ENCODE measurements at regions not wholly inside any gene's neighbourhood (a gene's known extent, or its start where the extent isn't known, plus 50 kb on each side); places are given as distances from the start of the nearest gene placed in this dataset.

DNA sequence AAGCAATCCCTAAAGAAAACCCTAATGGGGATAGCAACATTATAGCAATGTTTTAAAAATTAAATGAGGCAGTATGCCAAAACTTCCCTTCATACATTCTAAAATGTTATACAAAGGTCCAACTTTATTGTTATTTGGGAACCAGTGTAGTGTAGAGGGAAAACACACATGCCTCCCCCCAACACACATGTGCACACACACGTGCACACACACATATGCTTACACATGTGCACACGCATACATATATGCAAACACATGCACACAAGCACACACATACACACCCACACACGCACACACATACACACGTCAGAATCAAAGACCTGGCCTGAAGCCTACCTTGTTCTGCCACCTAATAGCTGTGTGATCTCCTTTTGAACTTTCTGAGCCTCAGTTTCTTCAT, 83.3 kb downstream of the SCN11A start:
- DNase-seq (ENCODE audit: extremely low spot score in 2 of 2): peak in 1 of 2 donors; percentile 18
- H3K27me3 ChIP-seq: no peaks in the 10 kb centered on the region
- no peaks in the 10 kb centered on the region for H3K36me3 ChIP-seq
- peaks cover 8% of the 10 kb centered on the region for H3K4me1 ChIP-seq
- H3K27ac ChIP-seq: no peak overlapping the region
- TF ChIP-seq POLR2AphosphoS5 (IDR thresholded peaks at IDR 0.05; ENCODE audit: insufficient read depth in 1 of 2, low read depth in 1 of 2): no peak
- intact Hi-C loops (cut with DNase I): no loop called here
- H3K4me3 ChIP-seq: no peak overlapping the region
- no peaks in the 10 kb centered on the region for H3K9me3 ChIP-seq

- TF ChIP-seq POLR2AphosphoS5 (IDR thresholded peaks at IDR 0.05; ENCODE audit: insufficient read depth in 1 of 2, low read depth in 1 of 2): no peak
- no peak for TF ChIP-seq CTCF (IDR thresholded peaks at IDR 0.05)
- TF ChIP-seq POLR2A (IDR thresholded peaks at IDR 0.05): no peak
- Histone ChIP-seq H3K27ac (no peak overlapping the region), H3K27me3 (no peaks in the 10 kb centered on the region), H3K36me3 (no peaks in the 10 kb centered on the region), H3K4me1 (peaks cover 8% of the 10 kb centered on the region), H3K9me3 (no peaks in the 10 kb centered on the region), H3K4me3 (no peak overlapping the region)
- intact Hi-C loops (cut with DNase I): no loop called here
- DNase-seq (ENCODE audit: extremely low spot score in 2 of 2): no peak
Observed at GRCh38 chr3:38967693-38967989, 84.1 kb downstream of the SCN11A start.

DNA sequence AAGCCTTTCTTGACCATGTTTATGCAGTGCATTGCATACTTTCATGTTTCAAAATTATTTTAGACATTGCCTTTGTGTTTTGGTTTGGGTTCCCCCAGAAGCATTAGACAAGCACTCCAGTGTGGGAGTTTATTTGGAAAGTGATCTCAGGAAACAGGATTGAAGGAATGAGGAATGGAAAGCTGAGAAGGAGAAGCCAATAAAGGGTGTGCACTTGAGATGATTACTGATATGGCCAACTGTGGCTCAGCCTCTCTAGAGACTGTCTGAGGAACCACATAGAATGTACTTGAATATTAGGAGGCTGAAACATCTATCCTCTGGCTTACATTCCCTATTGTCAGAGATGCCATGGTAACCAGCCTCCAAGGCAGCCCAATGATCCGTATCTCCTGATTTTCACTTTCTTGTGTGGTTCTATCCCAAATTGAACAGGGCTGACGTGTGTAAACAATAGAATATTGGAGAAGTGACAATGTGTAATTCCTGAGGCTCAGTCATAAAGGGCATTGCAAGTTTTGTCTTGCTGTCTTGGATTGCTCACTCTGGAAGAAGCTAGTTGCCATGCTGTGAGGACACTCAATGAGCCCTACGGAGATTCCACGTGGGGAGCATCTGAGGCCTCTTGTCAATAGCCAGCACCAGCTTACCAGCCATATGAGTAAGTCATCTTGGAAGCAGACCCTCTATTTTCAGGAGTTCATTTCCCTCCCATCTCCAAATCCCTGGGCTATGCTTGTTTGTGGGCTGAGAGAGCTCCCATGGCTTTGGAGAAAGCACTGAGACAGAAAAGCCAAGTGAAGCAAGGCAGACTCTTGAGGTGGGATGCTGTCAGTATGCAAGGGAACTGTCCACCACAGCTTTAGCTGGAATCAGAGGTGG, 84.7 kb downstream of the SCN11A start:
- Histone ChIP-seq H3K4me3 (no peak overlapping the region), H3K27ac (no peak overlapping the region), H3K36me3 (no peaks in the 10 kb centered on the region), H3K9me3 (no peaks in the 10 kb centered on the region), H3K27me3 (no peaks in the 10 kb centered on the region), H3K4me1 (peaks cover 8% of the 10 kb centered on the region)
- DNase-seq (ENCODE audit: extremely low spot score in 2 of 2): peak in 1 of 2 donors; percentile 52
- intact Hi-C loops (cut with DNase I): no loop called here
- no peak for TF ChIP-seq POLR2A (IDR thresholded peaks at IDR 0.05)
- no peak for TF ChIP-seq POLR2AphosphoS5 (IDR thresholded peaks at IDR 0.05; ENCODE audit: insufficient read depth in 1 of 2, low read depth in 1 of 2)
- TF ChIP-seq CTCF (IDR thresholded peaks at IDR 0.05): no peak

DNA sequence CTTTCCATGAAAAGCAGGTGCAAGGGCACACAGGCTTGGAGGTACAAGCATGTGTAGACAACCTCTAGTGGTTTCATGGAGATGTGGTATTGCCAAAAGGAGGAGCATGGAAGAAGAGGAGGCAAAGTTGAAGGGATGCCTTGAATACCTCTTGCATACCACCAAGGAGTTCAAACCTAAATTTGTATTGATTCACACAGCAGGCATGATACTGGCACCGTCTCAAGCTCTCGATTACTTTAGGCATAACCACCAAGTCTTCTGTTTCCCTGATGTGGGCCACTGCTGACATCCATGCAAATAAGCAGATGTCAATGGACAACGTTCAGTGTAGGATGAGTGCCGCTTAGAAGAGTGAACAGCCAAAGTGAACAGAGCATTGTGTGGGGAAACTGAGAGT, 87.1 kb downstream of the SCN11A start:
- no peak for DNase-seq (ENCODE audit: extremely low spot score in 2 of 2)

DNA sequence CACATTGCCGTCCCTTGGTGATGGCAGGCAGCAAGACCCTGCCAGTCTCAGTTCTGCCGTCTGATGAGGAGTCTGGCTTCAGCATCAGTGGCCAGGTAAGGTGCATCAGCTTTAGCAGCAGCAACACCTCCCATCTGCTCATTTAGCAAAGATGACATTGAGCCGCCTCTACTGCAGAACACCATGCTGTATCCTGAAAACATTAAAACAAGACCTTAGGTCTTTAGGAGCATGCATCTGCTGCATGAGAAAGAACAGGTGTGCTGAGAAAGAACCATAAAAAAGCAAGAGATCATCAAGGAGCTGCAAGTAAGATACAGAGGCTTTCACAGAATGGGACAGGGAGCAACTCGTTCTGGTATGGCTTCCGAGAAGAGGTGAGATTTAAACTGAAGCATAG, 87.5 kb downstream of the SCN11A start:
- H3K27me3 ChIP-seq: no peaks in the 10 kb centered on the region
- no peaks in the 10 kb centered on the region for H3K36me3 ChIP-seq
- no peak for DNase-seq (ENCODE audit: extremely low spot score in 2 of 2)
- H3K4me3 ChIP-seq: no peak overlapping the region
- H3K9me3 ChIP-seq: no peaks in the 10 kb centered on the region
- intact Hi-C loops (cut with DNase I): no loop called here
- H3K27ac ChIP-seq: no peak overlapping the region
- peaks cover 5% of the 10 kb centered on the region for H3K4me1 ChIP-seq
- TF ChIP-seq POLR2AphosphoS5 (IDR thresholded peaks at IDR 0.05; ENCODE audit: insufficient read depth in 1 of 2, low read depth in 1 of 2): no peak
- no peak for TF ChIP-seq POLR2A (IDR thresholded peaks at IDR 0.05)
- TF ChIP-seq CTCF (IDR thresholded peaks at IDR 0.05): no peak

More for the DNA sequence above, 87.1 kb downstream of the SCN11A start:
- Histone ChIP-seq H3K4me3 (no peak overlapping the region), H3K36me3 (no peaks in the 10 kb centered on the region), H3K4me1 (peaks cover 8% of the 10 kb centered on the region), H3K27ac (no peak overlapping the region), H3K9me3 (no peaks in the 10 kb centered on the region), H3K27me3 (no peaks in the 10 kb centered on the region)
- intact Hi-C loops (cut with DNase I): no loop called here
- TF ChIP-seq POLR2AphosphoS5 (IDR thresholded peaks at IDR 0.05; ENCODE audit: insufficient read depth in 1 of 2, low read depth in 1 of 2): no peak
- TF ChIP-seq CTCF (IDR thresholded peaks at IDR 0.05): no peak
- TF ChIP-seq POLR2A (IDR thresholded peaks at IDR 0.05): no peak

Measured in vagina (tissue), 2 donors.